ENCODE measurements at regions not wholly inside any gene's neighbourhood (a gene's known extent, or its start where the extent isn't known, plus 50 kb on each side); places are given as distances from the start of the nearest gene placed in this dataset.
"Not testable (repeated sequence)": the region's sequence is repeated elsewhere in the genome, so short reads cannot be mapped to it uniquely, and the experiment has no call there.

- ChIA-PET POLR2A (no interaction called here), CTCF (interaction anchor here (0.7 kb wide), 1 partner anchor 9 kb away, joined by 3 read pairs; no protein-coding TSS in a partner anchor)
- no peak for DNase-seq (ENCODE audit: extremely low spot score)
These were observed 209.5 kb upstream of the ANO5 start for GRCh38 chr11:21983431-21983830.

GRCh38 chr11:21986361-21986760 lies 206.5 kb upstream of the ANO5 start:
- ChIA-PET CTCF (no interaction called here), POLR2A (no interaction called here)
- no peak for DNase-seq (ENCODE audit: extremely low spot score)
- no peak for TF ChIP-seq CTCF (IDR thresholded peaks at IDR 0.05; ENCODE audit: control extremely low read depth, extremely low read depth, low read depth, missing control alignments)

More at GRCh38 chr11:21983431-21983830, 209.5 kb upstream of the ANO5 start:
- no peak for TF ChIP-seq CTCF (IDR thresholded peaks at IDR 0.05; ENCODE audit: control extremely low read depth, extremely low read depth, low read depth, missing control alignments)

- no peak for TF ChIP-seq CTCF (IDR thresholded peaks at IDR 0.05; ENCODE audit: control extremely low read depth, extremely low read depth, low read depth, missing control alignments)
- DNase-seq (ENCODE audit: extremely low spot score) = no peak
- CTCF ChIA-PET = no interaction called here
- POLR2A ChIA-PET = no interaction called here
These were observed 205.6 kb upstream of the ANO5 start for GRCh38 chr11:21987261-21987660.

- no peak for TF ChIP-seq CTCF (IDR thresholded peaks at IDR 0.05; ENCODE audit: control extremely low read depth, extremely low read depth, low read depth, missing control alignments)
- ChIA-PET POLR2A (no interaction called here), CTCF (interaction anchor here (1.2 kb wide), 1 partner anchor 45 kb away, joined by 3 read pairs; no protein-coding TSS in a partner anchor)
- no peak for DNase-seq (ENCODE audit: extremely low spot score)
These were observed 204.4 kb upstream of the ANO5 start for GRCh38 chr11:21988477-21988876.

GRCh38 chr11:22001803-22002202 lies 191.1 kb upstream of the ANO5 start:
- POLR2A ChIA-PET; CTCF ChIA-PET; DNase-seq (ENCODE audit: extremely low spot score): not testable (repeated sequence)

- POLR2A ChIA-PET = no interaction called here
These were observed 186.0 kb upstream of the ANO5 start for GRCh38 chr11:22006901-22007300.

GRCh38 chr11:22031791-22032190 lies 161.1 kb upstream of the ANO5 start:
- ChIA-PET POLR2A (no interaction called here), CTCF (no interaction called here)
- no peak for DNase-seq (ENCODE audit: extremely low spot score)
- TF ChIP-seq CTCF (IDR thresholded peaks at IDR 0.05; ENCODE audit: control extremely low read depth, extremely low read depth, low read depth, missing control alignments) = no peak

More at GRCh38 chr11:22006901-22007300, 186.0 kb upstream of the ANO5 start:
- CTCF ChIA-PET = no interaction called here
- TF ChIP-seq CTCF (IDR thresholded peaks at IDR 0.05; ENCODE audit: control extremely low read depth, extremely low read depth, low read depth, missing control alignments) = no peak
- no peak for DNase-seq (ENCODE audit: extremely low spot score)
